ENCODE measurements at regions not wholly inside any gene's neighbourhood (a gene's known extent, or its start where the extent isn't known, plus 50 kb on each side); places are given as distances from the start of the nearest gene placed in this dataset.

GRCh38 chr2:128368437-128369107, 49.9 kb upstream of the HS6ST1 start:
- H3K27me3 ChIP-seq = no peaks in the 10 kb centered on the region
- H3K27ac ChIP-seq = no peak overlapping the region
- H3K4me3 ChIP-seq = no peak overlapping the region
- H3K36me3 ChIP-seq = no peaks in the 10 kb centered on the region
- H3K9me3 ChIP-seq = no peaks in the 10 kb centered on the region
- no peak for TF ChIP-seq EP300 (IDR thresholded peaks at IDR 0.05)
- H3K4me1 ChIP-seq = peaks cover 0 to 10% (median 0%) of the 10 kb centered on the region in 3 donors
- ATAC-seq = no peak
- WGBS, 2 donors (ENCODE audit: low coverage in 1 of 2) = 80 to 95% methylated on average over 2 to 4 of the region's 21 CpGs

DNA sequence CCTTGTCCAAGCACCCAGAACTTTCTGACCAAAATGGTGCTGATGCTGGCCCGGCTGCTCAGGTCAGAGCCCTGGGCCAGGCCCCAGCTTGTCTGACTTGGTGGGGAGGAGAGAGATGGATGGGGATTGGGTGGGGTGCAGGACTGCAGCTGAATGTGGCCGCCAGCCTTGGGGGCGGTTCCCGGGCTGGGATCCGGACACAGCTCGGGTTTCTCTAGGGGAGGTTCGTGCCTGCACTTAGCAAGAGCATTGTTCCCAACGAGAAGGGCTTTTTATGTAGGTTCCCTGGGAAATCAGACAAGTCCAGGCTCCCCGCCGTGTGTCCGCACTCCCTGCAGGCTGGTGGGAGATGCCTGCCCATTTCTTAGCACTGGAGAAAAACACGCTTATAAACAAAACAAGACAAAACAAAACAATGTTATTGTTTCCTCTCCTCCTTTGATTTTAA, 50.5 kb upstream of the HS6ST1 start:
- Histone ChIP-seq H3K27me3 (no peaks in the 10 kb centered on the region), H3K36me3 (no peaks in the 10 kb centered on the region), H3K27ac (peak overlapping the region in 1 of 4 donors; percentile 21), H3K4me3 (no peak overlapping the region), H3K4me1 (peaks cover 0 to 16% (median 4%) of the 10 kb centered on the region in 3 donors), H3K9me3 (no peaks in the 10 kb centered on the region)
- TF ChIP-seq POLR2AphosphoS5 (IDR thresholded peaks at IDR 0.05) = no peak
- TF ChIP-seq EP300 (IDR thresholded peaks at IDR 0.05) = no peak
- TF ChIP-seq POLR2A (IDR thresholded peaks at IDR 0.05) = no peak
- no peak for TF ChIP-seq CTCF (IDR thresholded peaks at IDR 0.05)
- ATAC-seq = peak; percentile 37
- WGBS, 2 donors (ENCODE audit: low coverage in 1 of 2) = 59% methylated on average over 7 of the region's 12 CpGs; no CpG with 5 or more reads in 1 of the 2 donors

DNA sequence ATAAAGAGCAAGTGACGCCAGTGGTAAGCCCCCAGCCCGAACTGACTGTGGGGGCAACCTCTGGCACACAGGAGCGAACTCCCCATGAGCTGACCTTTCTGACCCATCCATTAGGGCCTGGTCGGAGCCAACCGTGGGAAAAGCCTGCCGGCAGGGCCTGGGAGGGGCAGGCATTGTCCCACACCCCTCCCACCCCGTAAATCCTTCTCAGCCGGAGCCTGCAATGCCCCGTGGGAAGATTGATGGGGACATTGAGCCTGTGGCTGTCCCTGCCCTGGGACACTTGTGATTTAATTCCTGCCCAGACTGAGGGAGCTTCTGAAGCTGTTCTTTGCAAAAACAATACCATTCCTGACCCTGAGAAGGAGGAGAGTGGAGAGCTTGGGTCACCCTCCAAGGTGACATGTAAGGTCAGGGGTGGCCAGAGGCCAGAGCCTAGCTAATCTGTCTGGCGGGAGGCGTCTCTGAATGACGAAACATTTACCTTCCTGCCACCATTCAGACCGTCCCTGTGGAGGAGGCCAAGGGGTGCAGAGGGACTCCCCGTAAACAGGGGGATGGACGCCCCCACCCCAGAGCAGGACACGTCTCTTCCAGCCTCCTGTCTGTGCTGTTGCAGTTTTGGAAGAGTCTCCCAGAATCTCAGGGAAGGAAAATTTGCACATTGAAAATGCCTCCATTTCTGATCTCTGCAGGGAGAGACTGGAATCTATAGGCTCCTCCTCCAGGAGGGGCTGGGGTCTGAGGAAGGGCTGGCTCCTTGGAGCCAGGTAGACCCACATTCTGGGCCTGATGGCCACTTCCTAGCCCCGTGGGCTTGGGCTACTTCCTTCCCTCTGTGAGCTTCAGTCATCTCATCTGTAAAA, 51.2 kb upstream of the HS6ST1 start:
- no peaks in the 10 kb centered on the region for H3K36me3 ChIP-seq
- H3K4me1 ChIP-seq = peaks cover 0 to 23% (median 10%) of the 10 kb centered on the region in 3 donors
- H3K27ac ChIP-seq = peak overlapping the region in 1 of 4 donors; percentile 21
- H3K9me3 ChIP-seq = no peaks in the 10 kb centered on the region
- H3K4me3 ChIP-seq = no peak overlapping the region
- TF ChIP-seq POLR2AphosphoS5 (IDR thresholded peaks at IDR 0.05) (no peak), POLR2A (IDR thresholded peaks at IDR 0.05) (no peak), EP300 (IDR thresholded peaks at IDR 0.05) (no peak), CTCF (IDR thresholded peaks at IDR 0.05) (no peak)
- no peak for ATAC-seq
- no peaks in the 10 kb centered on the region for H3K27me3 ChIP-seq
- 65% methylated on average over 10 of the region's 17 CpGs; no CpG with 5 or more reads in 1 of the 2 donors for WGBS, 2 donors (ENCODE audit: low coverage in 1 of 2)

GRCh38 chr2:128370468-128371247, 52.0 kb upstream of the HS6ST1 start:
- no peaks in the 10 kb centered on the region for H3K9me3 ChIP-seq
- H3K36me3 ChIP-seq = no peaks in the 10 kb centered on the region
- peaks cover 0 to 31% (median 13%) of the 10 kb centered on the region in 3 donors for H3K4me1 ChIP-seq
- no peaks in the 10 kb centered on the region for H3K27me3 ChIP-seq
- no peak overlapping the region for H3K4me3 ChIP-seq
- no peak for ATAC-seq
- no peak overlapping the region for H3K27ac ChIP-seq
- 90 to 98% methylated on average over 8 to 14 of the region's 27 CpGs for WGBS, 2 donors (ENCODE audit: low coverage in 1 of 2)
- no peak for TF ChIP-seq EP300 (IDR thresholded peaks at IDR 0.05)
- no peak for TF ChIP-seq POLR2AphosphoS5 (IDR thresholded peaks at IDR 0.05)
- no peak for TF ChIP-seq POLR2A (IDR thresholded peaks at IDR 0.05)
- TF ChIP-seq CTCF (IDR thresholded peaks at IDR 0.05) = no peak

DNA sequence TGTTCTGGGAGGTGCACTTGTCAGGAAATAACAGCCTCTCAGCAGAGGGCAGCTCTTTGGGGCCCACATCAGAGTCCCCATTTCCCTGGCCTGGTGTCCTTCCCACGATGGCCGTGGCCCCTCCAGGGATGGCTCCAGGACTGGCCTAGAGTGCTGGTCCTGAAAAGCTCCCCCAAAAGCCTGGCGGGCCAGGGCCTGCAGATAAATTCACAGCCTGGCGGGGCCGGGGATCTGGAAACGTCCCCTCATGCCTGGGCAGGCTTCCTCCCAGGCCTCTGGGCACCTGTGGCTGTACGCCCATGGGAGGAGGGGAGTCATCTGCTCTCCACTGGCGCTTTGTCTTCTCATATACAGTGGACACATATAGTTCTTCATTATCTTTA, 52.6 kb upstream of the HS6ST1 start:
- Histone ChIP-seq H3K27me3 (no peaks in the 10 kb centered on the region), H3K27ac (no peak overlapping the region), H3K4me3 (no peak overlapping the region), H3K9me3 (no peaks in the 10 kb centered on the region), H3K36me3 (no peaks in the 10 kb centered on the region), H3K4me1 (peaks cover 0 to 37% (median 14%) of the 10 kb centered on the region in 3 donors)
- TF ChIP-seq POLR2A (IDR thresholded peaks at IDR 0.05) (no peak), POLR2AphosphoS5 (IDR thresholded peaks at IDR 0.05) (no peak), EP300 (IDR thresholded peaks at IDR 0.05) (no peak), CTCF (IDR thresholded peaks at IDR 0.05) (no peak)
- WGBS, 2 donors (ENCODE audit: low coverage in 1 of 2) = 96% methylated on average over 5 of the region's 8 CpGs; no CpG with 5 or more reads in 1 of the 2 donors
- no peak for ATAC-seq

All from gastroesophageal sphincter (tissue), 4 donors.